Hepatocyte (in vitro differentiated cells): ENCODE measurements at regions not wholly inside any gene's neighbourhood (a gene's known extent, or its start where the extent isn't known, plus 50 kb on each side); places are given as distances from the start of the nearest gene placed in this dataset.

Experiments
- DNase-seq: peaks from one replicate; pipeline ENCODE4 v3.0.0-alpha.2; 2016; ENCODE audit warnings: low spot score
- H2AFZ ChIP-seq: fragments of 200-600 bp; sonication (generic); 2 replicates; pipeline ENCODE4 v1.6.0; 2016; ENCODE audit warnings: antibody characterized with exemption, mild to moderate bottlenecking
- H3K27ac ChIP-seq: fragments of 200-600 bp; sonication (generic); 2 replicates; pipeline ENCODE4 v1.5.1; 2016; ENCODE audit warnings: mild to moderate bottlenecking
- H3K27me3 ChIP-seq: fragments of 200-600 bp; sonication (generic); 2 replicates; pipeline ENCODE4 v1.6.1; 2016
- H3K36me3 ChIP-seq: fragments of 200-600 bp; sonication (generic); replicated peaks from 2 replicates; pipeline ENCODE4 v1.5.1; 2016; ENCODE audit warnings: low read depth; ENCODE audit not compliant: insufficient read depth
- H3K4me1 ChIP-seq: fragments of 200-600 bp; sonication (generic); 2 replicates; pipeline ENCODE4 v1.5.1; 2016; ENCODE audit warnings: mild to moderate bottlenecking, moderate library complexity; ENCODE audit not compliant: insufficient read depth
- H3K4me2 ChIP-seq: fragments of 200-600 bp; sonication (generic); 2 replicates; pipeline ENCODE4 v1.6.0; 2016
- H3K4me3 ChIP-seq: fragments of 200-600 bp; sonication (generic); 2 replicates; pipeline ENCODE4 v1.5.1; 2016; ENCODE audit warnings: mild to moderate bottlenecking
- H3K79me2 ChIP-seq: fragments of 200-600 bp; sonication (generic); 2 replicates; pipeline ENCODE4 v1.6.0; 2017; ENCODE audit warnings: mild to moderate bottlenecking
- H3K9me2 ChIP-seq: fragments of 200-600 bp; sonication (generic); replicated peaks from 2 replicates; pipeline ENCODE4 v1.6.0; 2017; ENCODE audit warnings: mild to moderate bottlenecking; ENCODE audit not compliant: insufficient read depth
- H3K9me3 ChIP-seq: fragments of 200-600 bp; sonication (generic); 2 replicates; pipeline ENCODE4 v1.5.1; 2016; ENCODE audit warnings: low read depth, mild to moderate bottlenecking
- H4K20me1 ChIP-seq: fragments of 200-600 bp; sonication (generic); 2 replicates; pipeline ENCODE4 v1.6.0; 2016; ENCODE audit warnings: mild to moderate bottlenecking; ENCODE audit not compliant: insufficient read depth, poor library complexity, severe bottlenecking
- CTCF ChIP-seq: fragments of 200-600 bp; sonication (generic); IDR thresholded peaks from 2 replicates; pipeline ENCODE4 v1.5.1; 2016; ENCODE audit warnings: antibody characterized with exemption, mild to moderate bottlenecking; ENCODE audit not compliant: poor library complexity
- EZH2 ChIP-seq: fragments of 200-600 bp; sonication (generic); IDR thresholded peaks from 2 replicates; pipeline ENCODE4 v1.6.1; 2016; ENCODE audit warnings: antibody characterized with exemption, mild to moderate bottlenecking, borderline replicate concordance
- EZH2phosphoT487 ChIP-seq: fragments of 200-600 bp; sonication (generic); IDR thresholded peaks from one replicate; pipeline ENCODE4 v1.6.1; 2018; ENCODE audit warnings: antibody characterized with exemption, mild to moderate bottlenecking, low read depth, moderate library complexity; ENCODE audit not compliant: unreplicated experiment, severe bottlenecking
- WGBS: methylation state at CpG from one replicate; pipeline ENCODE4 v1.1.6; 2016; ENCODE audit warnings: low lambda C conversion rate; ENCODE audit errors: missing lambda C conversion rate; 5-methylcytosine and 5-hydroxymethylcytosine counted together

GRCh38 chr2:60299179-60299578 lies 254.3 kb downstream of the BCL11A start:
- WGBS: 95% methylated on average over 8 of the region's 8 CpGs

GRCh38 chr2:60298006-60298696 lies 255.3 kb downstream of the BCL11A start:
- H3K4me2 ChIP-seq: no peak overlapping the region
- no peaks in the 10 kb centered on the region for H3K4me1 ChIP-seq
- H3K79me2 ChIP-seq: no peaks in the 10 kb centered on the region
- H3K4me3 ChIP-seq: no peak overlapping the region
- 90% methylated on average over 20 of the region's 20 CpGs for WGBS
- no peaks in the 10 kb centered on the region for H3K27me3 ChIP-seq
- no peaks in the 10 kb centered on the region for H3K9me3 ChIP-seq
- H3K36me3 ChIP-seq: no peaks in the 10 kb centered on the region
- no peaks in the 10 kb centered on the region for H4K20me1 ChIP-seq
- H3K9me2 ChIP-seq: no peaks in the 10 kb centered on the region
- no peak for DNase-seq
- no peak overlapping the region for H3K27ac ChIP-seq
- H2AFZ ChIP-seq: no peak overlapping the region
- TF ChIP-seq EZH2phosphoT487 (no peak), EZH2 (no peak), CTCF (no peak)

More at GRCh38 chr2:60299179-60299578, 254.3 kb downstream of the BCL11A start:
- Histone ChIP-seq H3K27ac (no peak overlapping the region), H4K20me1 (no peaks in the 10 kb centered on the region), H3K9me2 (no peaks in the 10 kb centered on the region), H3K4me1 (no peaks in the 10 kb centered on the region), H3K4me3 (no peak overlapping the region), H2AFZ (no peak overlapping the region), H3K9me3 (no peaks in the 10 kb centered on the region), H3K79me2 (no peaks in the 10 kb centered on the region), H3K27me3 (no peaks in the 10 kb centered on the region), H3K4me2 (no peak overlapping the region), H3K36me3 (no peaks in the 10 kb centered on the region)
- no peak for DNase-seq
- TF ChIP-seq EZH2: no peak
- TF ChIP-seq CTCF: no peak
- no peak for TF ChIP-seq EZH2phosphoT487

- H3K4me2 ChIP-seq: no peak overlapping the region
- H3K4me1 ChIP-seq: no peaks in the 10 kb centered on the region
- no peak overlapping the region for H3K27ac ChIP-seq
- H3K9me3 ChIP-seq: no peaks in the 10 kb centered on the region
- no peak overlapping the region for H2AFZ ChIP-seq
- 57% methylated on average over 13 of the region's 21 CpGs for WGBS
- no peaks in the 10 kb centered on the region for H3K27me3 ChIP-seq
- no peaks in the 10 kb centered on the region for H4K20me1 ChIP-seq
- H3K79me2 ChIP-seq: no peaks in the 10 kb centered on the region
- DNase-seq: peak; percentile 18
- no peak overlapping the region for H3K4me3 ChIP-seq
- TF ChIP-seq EZH2: no peak
- TF ChIP-seq EZH2phosphoT487: no peak
- TF ChIP-seq CTCF: no peak
- no peaks in the 10 kb centered on the region for H3K36me3 ChIP-seq
- no peaks in the 10 kb centered on the region for H3K9me2 ChIP-seq
Measured at GRCh38 chr2:60297296-60298005, 256.0 kb downstream of the BCL11A start.
